GM12874 (cell line): ENCODE measurements at regions not wholly inside any gene's neighbourhood (a gene's known extent, or its start where the extent isn't known, plus 50 kb on each side); places are given as distances from the start of the nearest gene placed in this dataset.

Source experiments
- CTCF ChIP-seq: IDR thresholded peaks from 2 replicates; pipeline ENCODE4 v1.5.1; 2011; ENCODE audit warnings: low read depth, mild to moderate bottlenecking, control low read depth, low read length, moderate library complexity; ENCODE audit not compliant: insufficient read depth

- TF ChIP-seq CTCF: no peak
These were observed 513.1 kb upstream of the CBLB start for GRCh38 chr3:106381939-106382335.

- TF ChIP-seq CTCF: no peak
These were observed 517.2 kb upstream of the CBLB start for GRCh38 chr3:106386050-106386449.

- TF ChIP-seq CTCF: no peak
These were observed 524.1 kb upstream of the CBLB start for GRCh38 chr3:106392915-106393314.

GRCh38 chr3:106397006-106397405 is 528.2 kb upstream of the CBLB start:
- TF ChIP-seq CTCF: no peak

GRCh38 chr3:106398891-106399600 is 530.2 kb upstream of the CBLB start:
- no peak for TF ChIP-seq CTCF

GRCh38 chr3:106399761-106400160 is 530.9 kb upstream of the CBLB start:
- no peak for TF ChIP-seq CTCF

GRCh38 chr3:106401666-106402490 is 533.1 kb upstream of the CBLB start:
- TF ChIP-seq CTCF: no peak
